GM19023 (cell line): ENCODE measurements at regions not wholly inside any gene's neighbourhood (a gene's known extent, or its start where the extent isn't known, plus 50 kb on each side); places are given as distances from the start of the nearest gene placed in this dataset.
"Not testable (repeated sequence)": the region's sequence is repeated elsewhere in the genome, so short reads cannot be mapped to it uniquely, and the experiment has no call there.

ENCODE experiments used
- ATAC-seq: cut with Tn5 transposase; IDR thresholded peaks from one replicate; pipeline ENCODE4 v1.9.1; 2021; ENCODE audit warnings: mild to moderate bottlenecking, moderate library complexity; ENCODE audit not compliant: unreplicated experiment

- no peak for ATAC-seq
Observed at GRCh38 chr2:52510432-52510831, 1257.2 kb upstream of the CHAC2 start.

- no peak for ATAC-seq
Observed at GRCh38 chr2:52502476-52502860, 1265.1 kb upstream of the CHAC2 start.

- ATAC-seq = no peak
Observed at GRCh38 chr2:52501715-52502475, 1265.7 kb upstream of the CHAC2 start.

GRCh38 chr2:52500561-52500960 lies 1267.0 kb upstream of the CHAC2 start:
- no peak for ATAC-seq

- no peak for ATAC-seq
Observed at GRCh38 chr2:52498077-52498750, 1269.4 kb upstream of the CHAC2 start.

- ATAC-seq = no peak
Observed at GRCh38 chr2:52495816-52496215, 1271.8 kb upstream of the CHAC2 start.

GRCh38 chr2:52477166-52477565 lies 1290.4 kb upstream of the CHAC2 start:
- no peak for ATAC-seq

GRCh38 chr2:52475590-52475989 lies 1292.0 kb upstream of the CHAC2 start:
- ATAC-seq = no peak

GRCh38 chr2:52474091-52474490 lies 1293.5 kb upstream of the CHAC2 start:
- no peak for ATAC-seq

GRCh38 chr2:52473526-52473925 lies 1294.1 kb upstream of the CHAC2 start:
- ATAC-seq = no peak

GRCh38 chr2:52470457-52470856 lies 1297.1 kb upstream of the CHAC2 start:
- ATAC-seq = not testable (repeated sequence)

GRCh38 chr2:52467189-52467588 lies 1300.4 kb upstream of the CHAC2 start:
- ATAC-seq = no peak

- ATAC-seq = no peak
Observed at GRCh38 chr2:52465287-52465686, 1302.3 kb upstream of the CHAC2 start.

- ATAC-seq = no peak
Observed at GRCh38 chr2:52463457-52463856, 1304.1 kb upstream of the CHAC2 start.

- no peak for ATAC-seq
Observed at GRCh38 chr2:52456561-52457377, 1310.8 kb upstream of the CHAC2 start.

GRCh38 chr2:52454962-52455361 lies 1312.6 kb upstream of the CHAC2 start:
- ATAC-seq = no peak

- ATAC-seq = no peak
Observed at GRCh38 chr2:52452201-52452600, 1315.4 kb upstream of the CHAC2 start.

- ATAC-seq = no peak
Observed at GRCh38 chr2:52445686-52446085, 1321.9 kb upstream of the CHAC2 start.

- no peak for ATAC-seq
Observed at GRCh38 chr2:52431352-52431760, 1336.2 kb upstream of the CHAC2 start.

GRCh38 chr2:52429740-52430139 lies 1337.9 kb upstream of the CHAC2 start:
- no peak for ATAC-seq

GRCh38 chr2:52429171-52429570 lies 1338.4 kb upstream of the CHAC2 start:
- no peak for ATAC-seq

GRCh38 chr2:52428224-52428623 lies 1339.4 kb upstream of the CHAC2 start:
- no peak for ATAC-seq
